ENCODE measurements at regions not wholly inside any gene's neighbourhood (a gene's known extent, or its start where the extent isn't known, plus 50 kb on each side); places are given as distances from the start of the nearest gene placed in this dataset.

GRCh38 chr1:29474274-29475244, 238.2 kb downstream of the PTPRU start:
- DNase-seq, result no peak

GRCh38 chr1:29473161-29473855, 237.0 kb downstream of the PTPRU start:
- no peak for DNase-seq

GRCh38 chr1:29471487-29472313, 235.4 kb downstream of the PTPRU start:
- no peak for DNase-seq

GRCh38 chr1:29470788-29471119, 234.4 kb downstream of the PTPRU start:
- DNase-seq, result no peak

GRCh38 chr1:29470087-29470787, 233.9 kb downstream of the PTPRU start:
- DNase-seq, result no peak

- DNase-seq, result no peak
Measured at GRCh38 chr1:29469457-29469856, 233.1 kb downstream of the PTPRU start.

- no peak for DNase-seq
Measured at GRCh38 chr1:29467989-29468900, 231.9 kb downstream of the PTPRU start.

GRCh38 chr1:29466258-29466657, 229.9 kb downstream of the PTPRU start:
- no peak for DNase-seq

GRCh38 chr1:29465755-29466154, 229.4 kb downstream of the PTPRU start:
- peak; percentile 10 for DNase-seq

- no peak for DNase-seq
Measured at GRCh38 chr1:29462096-29462495, 225.8 kb downstream of the PTPRU start.

GRCh38 chr1:29461115-29461739, 224.9 kb downstream of the PTPRU start:
- no peak for DNase-seq

- no peak for DNase-seq
Measured at GRCh38 chr1:29460694-29461093, 224.4 kb downstream of the PTPRU start.

- no peak for DNase-seq
Measured at GRCh38 chr1:29460041-29460610, 223.8 kb downstream of the PTPRU start.

- no peak for DNase-seq
Measured at GRCh38 chr1:29459620-29459945, 223.3 kb downstream of the PTPRU start.

GRCh38 chr1:29458737-29459619, 222.7 kb downstream of the PTPRU start:
- DNase-seq, result no peak

GRCh38 chr1:29457496-29458368, 221.4 kb downstream of the PTPRU start:
- no peak for DNase-seq

GRCh38 chr1:29456685-29457435, 220.5 kb downstream of the PTPRU start:
- no peak for DNase-seq

GRCh38 chr1:29455781-29456180, 219.5 kb downstream of the PTPRU start:
- no peak for DNase-seq
